HFFc6 (cell line): ENCODE measurements at regions not wholly inside any gene's neighbourhood (a gene's known extent, or its start where the extent isn't known, plus 50 kb on each side); places are given as distances from the start of the nearest gene placed in this dataset.

Experiments used
- DNase-seq: peaks from one replicate; pipeline ENCODE4 v3.0.0-alpha.2; 2018
- H3K27ac Mint-ChIP-seq: 2 replicates; pipeline ENCODE4 v1.8.0; 2020; ENCODE audit warnings: mild to moderate bottlenecking, mixed read lengths
- H3K27me3 Mint-ChIP-seq: 2 replicates; pipeline ENCODE4 v1.8.0; 2021; ENCODE audit warnings: mild to moderate bottlenecking, moderate library complexity, mixed read lengths; ENCODE audit not compliant: insufficient read depth
- H3K36me3 Mint-ChIP-seq: 2 replicates; pipeline ENCODE4 v1.8.0; 2021; ENCODE audit warnings: low read depth, mixed read lengths
- H3K4me1 Mint-ChIP-seq: 2 replicates; pipeline ENCODE4 v1.8.0; 2020; ENCODE audit warnings: low read depth, mixed read lengths
- H3K4me3 Mint-ChIP-seq: 2 replicates; pipeline ENCODE4 v1.8.0; 2020; ENCODE audit warnings: mild to moderate bottlenecking, moderate library complexity, mixed read lengths
- H3K9me3 Mint-ChIP-seq: 2 replicates; pipeline ENCODE4 v1.8.0; 2020; ENCODE audit warnings: mild to moderate bottlenecking, mixed read lengths
- CTCF ChIP-seq: fragments of 200-600 bp; sonication (generic); IDR thresholded peaks from 2 replicates; pipeline ENCODE4 v1.5.0; 2021; ENCODE audit warnings: antibody characterized with exemption, mild to moderate bottlenecking

- peak; percentile 93 for DNase-seq
Observed at GRCh38 chr20:4488407-4489339, 197.6 kb upstream of the PRNP start.

GRCh38 chr20:4484379-4484997 lies 201.8 kb upstream of the PRNP start:
- H3K4me3 Mint-ChIP-seq: no peak overlapping the region
- TF ChIP-seq CTCF: no peak
- no peaks in the 10 kb centered on the region for H3K36me3 Mint-ChIP-seq
- H3K4me1 Mint-ChIP-seq: peaks cover 72% of the 10 kb centered on the region
- no peaks in the 10 kb centered on the region; the same call in 1 of the 2 replicates for H3K27me3 Mint-ChIP-seq
- no peaks in the 10 kb centered on the region for H3K9me3 Mint-ChIP-seq
- H3K27ac Mint-ChIP-seq: no peak overlapping the region
- no peak for DNase-seq

More at GRCh38 chr20:4488407-4489339, 197.6 kb upstream of the PRNP start:
- peaks cover 85% of the 10 kb centered on the region for H3K4me1 Mint-ChIP-seq
- H3K4me3 Mint-ChIP-seq: peak overlapping the region; percentile 18
- H3K27me3 Mint-ChIP-seq: no peaks in the 10 kb centered on the region; the same call in 1 of the 2 replicates
- H3K27ac Mint-ChIP-seq: peak overlapping the region; percentile 93
- TF ChIP-seq CTCF: no peak
- no peaks in the 10 kb centered on the region for H3K36me3 Mint-ChIP-seq
- H3K9me3 Mint-ChIP-seq: no peaks in the 10 kb centered on the region; the same call in 1 of the 2 replicates

GRCh38 chr20:4483961-4484360 lies 202.3 kb upstream of the PRNP start:
- no peaks in the 10 kb centered on the region; the same call in 1 of the 2 replicates for H3K27me3 Mint-ChIP-seq
- no peak for TF ChIP-seq CTCF
- no peak for DNase-seq

GRCh38 chr20:4483486-4483885 lies 202.8 kb upstream of the PRNP start:
- H3K27me3 Mint-ChIP-seq: no peaks in the 10 kb centered on the region; the same call in 1 of the 2 replicates
- H3K4me3 Mint-ChIP-seq: no peak overlapping the region
- no peaks in the 10 kb centered on the region for H3K36me3 Mint-ChIP-seq
- H3K4me1 Mint-ChIP-seq: peaks cover 62% of the 10 kb centered on the region
- DNase-seq: peak; percentile 66
- no peak overlapping the region for H3K27ac Mint-ChIP-seq
- no peaks in the 10 kb centered on the region for H3K9me3 Mint-ChIP-seq
- no peak for TF ChIP-seq CTCF

More at GRCh38 chr20:4483961-4484360, 202.3 kb upstream of the PRNP start:
- Mint-ChIP-seq H3K4me3 (no peak overlapping the region), H3K36me3 (no peaks in the 10 kb centered on the region), H3K27ac (no peak overlapping the region), H3K9me3 (no peaks in the 10 kb centered on the region), H3K4me1 (peaks cover 67% of the 10 kb centered on the region)

GRCh38 chr20:4480104-4480503 lies 206.2 kb upstream of the PRNP start:
- DNase-seq: no peak
- H3K27me3 Mint-ChIP-seq: no peaks in the 10 kb centered on the region; the same call in 1 of the 2 replicates
- H3K27ac Mint-ChIP-seq: no peak overlapping the region
- H3K4me3 Mint-ChIP-seq: no peak overlapping the region
- no peaks in the 10 kb centered on the region for H3K9me3 Mint-ChIP-seq
- no peaks in the 10 kb centered on the region for H3K36me3 Mint-ChIP-seq
- H3K4me1 Mint-ChIP-seq: peaks cover 54% of the 10 kb centered on the region
- TF ChIP-seq CTCF: no peak
